ENCODE measurements at regions not wholly inside any gene's neighbourhood (a gene's known extent, or its start where the extent isn't known, plus 50 kb on each side); places are given as distances from the start of the nearest gene placed in this dataset.

GRCh38 chr21:39010629-39011404 is 172.4 kb downstream of the PSMG1 start:
- no peak overlapping the region for H3K4me3 ChIP-seq
- DNase-seq (ENCODE audit: low spot score), result no peak
- H3K4me2 ChIP-seq, result no peak overlapping the region
- no peaks in the 10 kb centered on the region for H3K9me2 ChIP-seq (replicated peaks; ENCODE audit: insufficient read depth)
- H3K4me1 ChIP-seq (ENCODE audit: insufficient read depth), result peaks cover 8% of the 10 kb centered on the region
- H2AFZ ChIP-seq, result no peak overlapping the region
- no peaks in the 10 kb centered on the region for H3K79me2 ChIP-seq
- WGBS (ENCODE audit: low lambda C conversion rate, missing lambda C conversion rate), result 91% methylated on average over 16 of the region's 16 CpGs
- H3K36me3 ChIP-seq (replicated peaks; ENCODE audit: insufficient read depth, low read depth), result no peaks in the 10 kb centered on the region
- H3K27me3 ChIP-seq, result no peaks in the 10 kb centered on the region
- no peak for TF ChIP-seq EZH2phosphoT487 (IDR thresholded peaks at IDR 0.05; ENCODE audit: low read depth, severe bottlenecking, unreplicated experiment)
- no peak for TF ChIP-seq CTCF (IDR thresholded peaks at IDR 0.05; ENCODE audit: poor library complexity)
- TF ChIP-seq EZH2 (IDR thresholded peaks at IDR 0.05; ENCODE audit: borderline replicate concordance), result no peak
- no peak overlapping the region for H3K27ac ChIP-seq
- H4K20me1 ChIP-seq (ENCODE audit: insufficient read depth, poor library complexity, severe bottlenecking), result no peaks in the 10 kb centered on the region
- H3K9me3 ChIP-seq (ENCODE audit: low read depth), result no peaks in the 10 kb centered on the region

- TF ChIP-seq CTCF (IDR thresholded peaks at IDR 0.05; ENCODE audit: poor library complexity) (no peak), EZH2phosphoT487 (IDR thresholded peaks at IDR 0.05; ENCODE audit: low read depth, severe bottlenecking, unreplicated experiment) (no peak), EZH2 (IDR thresholded peaks at IDR 0.05; ENCODE audit: borderline replicate concordance) (no peak)
- Histone ChIP-seq H2AFZ (no peak overlapping the region), H3K4me3 (no peak overlapping the region), H4K20me1 (ENCODE audit: insufficient read depth, poor library complexity, severe bottlenecking) (no peaks in the 10 kb centered on the region), H3K9me3 (ENCODE audit: low read depth) (no peaks in the 10 kb centered on the region), H3K36me3 (replicated peaks; ENCODE audit: insufficient read depth, low read depth) (no peaks in the 10 kb centered on the region), H3K27me3 (no peaks in the 10 kb centered on the region), H3K4me2 (no peak overlapping the region), H3K9me2 (replicated peaks; ENCODE audit: insufficient read depth) (no peaks in the 10 kb centered on the region), H3K4me1 (ENCODE audit: insufficient read depth) (peaks cover 17% of the 10 kb centered on the region), H3K79me2 (no peaks in the 10 kb centered on the region), H3K27ac (no peak overlapping the region)
- no peak for DNase-seq (ENCODE audit: low spot score)
- 96% methylated on average over 7 of the region's 7 CpGs for WGBS (ENCODE audit: low lambda C conversion rate, missing lambda C conversion rate)
Measured at GRCh38 chr21:39009587-39010225, 173.5 kb downstream of the PSMG1 start.

- Histone ChIP-seq H3K4me3 (no peak overlapping the region), H3K36me3 (replicated peaks; ENCODE audit: insufficient read depth, low read depth) (no peaks in the 10 kb centered on the region), H3K9me3 (ENCODE audit: low read depth) (no peaks in the 10 kb centered on the region), H3K9me2 (replicated peaks; ENCODE audit: insufficient read depth) (no peaks in the 10 kb centered on the region), H3K4me1 (ENCODE audit: insufficient read depth) (peaks cover 17% of the 10 kb centered on the region), H2AFZ (no peak overlapping the region), H3K79me2 (no peaks in the 10 kb centered on the region), H3K4me2 (no peak overlapping the region), H3K27ac (no peak overlapping the region), H3K27me3 (no peaks in the 10 kb centered on the region), H4K20me1 (ENCODE audit: insufficient read depth, poor library complexity, severe bottlenecking) (no peaks in the 10 kb centered on the region)
- TF ChIP-seq EZH2phosphoT487 (IDR thresholded peaks at IDR 0.05; ENCODE audit: low read depth, severe bottlenecking, unreplicated experiment) (no peak), EZH2 (IDR thresholded peaks at IDR 0.05; ENCODE audit: borderline replicate concordance) (no peak), CTCF (IDR thresholded peaks at IDR 0.05; ENCODE audit: poor library complexity) (no peak)
- no peak for DNase-seq (ENCODE audit: low spot score)
- 98% methylated on average over 2 of the region's 2 CpGs for WGBS (ENCODE audit: low lambda C conversion rate, missing lambda C conversion rate)
Measured at GRCh38 chr21:39007985-39008384, 175.3 kb downstream of the PSMG1 start.
